GM21367 (cell line): ENCODE measurements at regions not wholly inside any gene's neighbourhood (a gene's known extent, or its start where the extent isn't known, plus 50 kb on each side); places are given as distances from the start of the nearest gene placed in this dataset.
"Not testable (repeated sequence)": the region's sequence is repeated elsewhere in the genome, so short reads cannot be mapped to it uniquely, and the experiment has no call there.

ENCODE experiments used
- ATAC-seq: cut with Tn5 transposase; IDR thresholded peaks from one replicate; pipeline ENCODE4 v1.9.1; 2021; ENCODE audit not compliant: unreplicated experiment

DNA sequence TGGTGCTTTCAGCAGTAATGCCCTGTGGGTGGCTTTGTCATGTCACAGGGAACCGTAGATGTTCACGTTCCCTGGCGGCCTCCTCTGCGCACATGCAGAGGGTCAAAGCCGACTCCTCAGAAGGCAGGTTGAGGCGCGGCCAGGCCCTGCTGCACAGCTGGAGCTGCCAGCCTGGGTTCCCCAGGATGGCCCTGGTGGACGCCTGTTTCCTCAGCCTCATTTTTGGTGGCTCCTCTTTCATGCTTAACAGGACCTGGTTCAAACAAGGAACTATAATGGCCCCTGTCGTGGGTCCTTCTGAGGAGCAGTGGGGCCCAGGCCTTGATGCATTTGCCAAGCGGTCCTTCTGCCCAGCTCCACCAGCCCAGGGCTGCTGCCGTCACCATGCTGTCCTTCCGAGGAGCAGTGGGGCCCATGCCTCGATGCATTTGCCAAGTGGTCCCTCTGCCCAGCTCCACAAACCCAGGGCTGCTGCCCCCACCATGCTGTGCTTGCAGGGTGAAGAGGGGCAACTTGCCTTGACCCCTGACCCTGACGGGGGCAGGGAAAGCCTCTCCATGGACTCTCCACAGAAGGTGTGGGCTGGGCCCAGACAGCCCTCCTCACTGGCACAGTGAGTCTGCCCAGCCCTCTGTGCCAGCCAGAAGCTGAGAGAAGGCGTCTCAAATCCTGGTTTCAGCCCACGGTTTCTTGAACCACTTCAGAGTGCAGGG, 338.2 kb downstream of the TCERG1L start:
- ATAC-seq: no peak

- ATAC-seq: no peak
Observed at GRCh38 chr10:130974166-130974565, 337.4 kb downstream of the TCERG1L start.

GRCh38 chr10:130975351-130975750, 336.2 kb downstream of the TCERG1L start:
- ATAC-seq: not testable (repeated sequence)

DNA sequence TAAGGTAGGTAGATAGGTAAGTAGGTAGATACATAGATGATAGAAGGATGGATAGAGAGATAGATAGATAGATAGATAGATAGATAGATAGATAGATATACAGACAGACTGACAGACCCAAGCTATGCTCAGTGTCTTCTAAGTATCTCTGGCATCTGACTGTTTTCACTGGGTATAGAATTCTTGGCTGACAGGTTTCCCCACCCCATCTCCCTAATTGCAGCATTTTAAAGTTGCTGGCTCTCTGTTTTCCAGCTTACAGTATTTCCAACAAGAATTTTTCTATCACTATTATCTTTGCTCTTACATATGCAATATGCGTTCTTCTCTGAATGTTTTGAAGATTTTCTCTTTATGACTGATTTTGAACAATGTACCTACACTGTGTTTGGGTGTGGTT, 328.7 kb downstream of the TCERG1L start:
- no peak for ATAC-seq

GRCh38 chr10:130983749-130984148, 327.8 kb downstream of the TCERG1L start:
- ATAC-seq: no peak

GRCh38 chr10:130984686-130985085, 326.8 kb downstream of the TCERG1L start:
- ATAC-seq: no peak

DNA sequence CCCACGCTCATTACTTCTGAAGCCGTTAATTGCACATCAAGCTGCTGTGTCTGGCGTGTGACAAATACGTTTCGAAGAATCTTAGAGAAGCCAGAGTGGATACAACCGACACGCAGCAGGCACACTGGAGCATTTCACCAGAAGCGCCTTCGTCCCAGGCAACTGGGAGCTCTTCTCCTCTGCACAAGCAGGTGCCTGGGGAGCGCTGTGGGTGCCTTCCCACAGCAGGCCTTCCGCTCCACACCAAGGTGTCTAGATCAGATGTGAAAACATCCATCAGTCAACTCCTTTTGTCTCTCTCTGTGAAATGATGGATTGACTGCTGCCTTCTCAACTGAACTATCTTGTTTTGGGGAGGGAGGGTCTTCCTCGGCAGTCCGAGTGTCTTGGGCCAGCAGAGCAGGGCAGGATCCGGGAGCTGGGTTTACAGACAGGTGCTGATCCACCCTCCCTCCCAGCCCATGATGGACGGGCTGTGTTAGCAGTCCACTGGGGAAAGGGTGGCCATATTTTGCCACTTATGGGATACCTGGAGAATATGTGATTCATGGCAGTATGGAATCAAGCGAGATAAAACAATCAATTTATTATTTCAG, 326.3 kb downstream of the TCERG1L start:
- ATAC-seq: no peak

DNA sequence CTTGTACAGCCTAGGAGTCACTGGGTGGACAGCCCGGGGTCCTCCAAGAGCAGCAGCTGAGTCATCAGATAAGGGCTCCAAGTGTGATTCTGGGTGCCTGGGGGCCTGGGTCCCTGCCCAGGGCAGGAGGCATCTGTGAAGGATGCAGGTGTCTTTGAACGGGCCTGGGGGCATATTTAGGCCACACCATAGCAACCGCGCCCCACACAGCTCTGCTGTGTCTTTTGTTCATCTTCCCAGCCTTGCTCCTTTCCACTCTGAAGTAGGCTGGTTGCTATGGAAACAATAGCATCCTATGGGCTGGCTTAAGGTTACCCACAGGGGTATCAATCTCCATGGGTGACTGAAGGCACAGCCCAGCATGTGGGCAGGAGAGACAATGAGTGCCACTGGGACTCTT, 324.7 kb downstream of the TCERG1L start:
- no peak for ATAC-seq

DNA sequence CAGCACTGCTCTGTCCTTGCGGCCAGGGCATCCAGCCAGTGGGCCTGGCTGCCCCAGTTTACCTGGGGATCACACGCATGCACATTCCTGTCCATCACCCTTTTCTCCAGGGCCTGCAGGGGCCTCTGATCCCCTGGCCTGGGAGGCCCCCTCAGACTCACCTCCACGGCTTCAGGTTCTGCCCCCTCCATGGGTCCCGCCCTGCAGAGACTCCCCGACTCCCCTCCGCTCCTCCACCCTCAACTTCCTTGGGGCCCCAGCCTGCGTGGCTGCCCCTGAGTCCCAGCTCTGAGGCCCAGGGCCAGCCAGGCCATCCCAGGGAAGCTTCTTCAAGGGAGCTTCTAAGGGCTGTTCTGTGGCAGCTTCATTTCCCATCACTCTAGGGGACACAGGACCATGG, 324.1 kb downstream of the TCERG1L start:
- no peak for ATAC-seq

- ATAC-seq: no peak
Observed at GRCh38 chr10:130989670-130990232, 321.8 kb downstream of the TCERG1L start.

DNA sequence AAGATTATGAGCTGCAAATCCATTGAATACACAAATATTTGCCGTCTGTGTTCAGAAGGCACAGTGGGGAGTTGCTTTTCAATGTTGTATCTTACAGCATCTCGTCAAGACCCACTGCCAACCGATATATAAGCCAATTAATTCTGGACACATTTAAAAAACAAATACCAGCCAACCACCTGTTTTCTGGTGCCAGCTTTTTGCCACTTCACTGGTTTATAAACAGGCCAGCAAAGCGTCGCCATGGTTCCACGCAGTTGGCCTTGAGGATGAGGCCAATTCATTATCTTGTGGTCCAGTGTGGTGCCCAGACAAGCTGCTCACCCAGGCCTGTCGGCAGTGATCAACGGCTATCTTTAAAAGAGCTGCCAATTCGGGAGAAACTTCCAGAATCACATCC, 321.0 kb downstream of the TCERG1L start:
- ATAC-seq: no peak

- no peak for ATAC-seq
Observed at GRCh38 chr10:130992802-130993523, 318.6 kb downstream of the TCERG1L start.

DNA sequence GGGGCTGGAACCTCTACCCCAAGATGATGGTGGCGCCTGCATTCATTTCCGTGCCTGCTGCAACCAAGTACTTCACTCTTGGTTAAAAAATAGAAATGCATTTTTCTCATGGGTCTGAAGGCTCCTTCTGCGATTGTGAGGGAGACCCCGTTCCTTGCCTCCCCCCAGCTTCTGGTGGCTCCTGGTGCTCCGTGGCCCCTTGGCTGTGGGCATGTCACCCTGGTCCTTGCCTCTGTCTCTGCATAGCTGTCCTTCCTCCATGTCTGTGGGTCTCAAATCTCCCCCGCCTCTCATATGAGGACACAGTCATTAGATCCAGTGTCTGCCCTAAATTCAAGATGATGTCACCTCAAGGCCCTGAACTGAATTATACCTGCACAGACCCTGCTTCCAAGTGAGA, 317.9 kb downstream of the TCERG1L start:
- ATAC-seq: no peak

DNA sequence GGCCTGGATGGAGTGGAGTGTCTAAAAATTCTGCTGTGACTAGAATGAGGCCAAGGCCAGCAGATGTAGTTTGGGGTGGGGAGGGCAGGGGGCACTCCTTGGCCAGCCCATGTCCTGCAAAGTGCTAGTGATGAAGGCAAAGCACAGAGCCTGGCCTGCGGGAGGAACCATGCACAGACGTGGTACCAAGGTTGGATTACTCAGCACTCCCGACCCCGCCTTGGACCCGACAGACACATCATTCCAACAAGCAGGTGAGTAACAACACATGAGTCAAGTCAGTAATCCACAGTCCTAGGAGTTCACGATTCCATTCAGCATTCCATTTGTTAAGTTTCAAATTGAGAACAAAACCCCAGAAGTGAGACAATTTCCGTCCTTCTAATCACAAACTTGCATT, 317.3 kb downstream of the TCERG1L start:
- no peak for ATAC-seq

- no peak for ATAC-seq
Observed at GRCh38 chr10:130994845-130995244, 316.7 kb downstream of the TCERG1L start.

GRCh38 chr10:130997267-130998045, 314.1 kb downstream of the TCERG1L start:
- ATAC-seq: no peak

- no peak for ATAC-seq
Observed at GRCh38 chr10:130998046-130998435, 313.5 kb downstream of the TCERG1L start.

DNA sequence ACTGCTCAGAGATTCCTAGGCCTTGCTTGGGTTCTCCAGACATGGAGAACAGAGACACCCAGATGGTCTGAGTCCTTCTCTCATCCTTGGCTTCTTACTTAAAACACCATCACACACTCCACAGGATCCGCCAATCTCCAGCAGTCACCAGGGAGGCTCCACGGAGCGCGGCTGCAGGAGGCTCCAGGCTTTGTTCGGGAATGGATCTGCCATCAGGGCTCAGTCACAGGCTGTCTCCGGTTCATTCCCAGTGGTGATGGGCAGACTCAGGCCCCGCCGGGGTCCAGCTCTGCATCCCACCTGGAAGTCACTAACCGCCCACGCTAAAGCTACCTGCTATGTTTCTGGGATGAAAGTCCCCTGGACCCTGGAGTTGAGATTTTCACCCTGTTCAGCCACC, 312.9 kb downstream of the TCERG1L start:
- ATAC-seq: no peak

- no peak for ATAC-seq
Observed at GRCh38 chr10:130999376-131000202, 311.9 kb downstream of the TCERG1L start.

GRCh38 chr10:131000244-131000643, 311.3 kb downstream of the TCERG1L start:
- ATAC-seq: no peak
